CD4-positive, alpha-beta T cell treated with Interleukin-10 for 1 hour (primary cell): ENCODE measurements at regions not wholly inside any gene's neighbourhood (a gene's known extent, or its start where the extent isn't known, plus 50 kb on each side); places are given as distances from the start of the nearest gene placed in this dataset.
"Not testable (repeated sequence)": the region's sequence is repeated elsewhere in the genome, so short reads cannot be mapped to it uniquely, and the experiment has no call there.

ENCODE experiments used
- DNase-seq: peaks from one replicate; pipeline ENCODE4 v3.0.0-alpha.2; 2020

- no peak for DNase-seq
These were observed 260.8 kb upstream of the AMIGO2 start for GRCh38 chr12:47340411-47341015.

GRCh38 chr12:47337581-47337980 lies 257.8 kb upstream of the AMIGO2 start:
- no peak for DNase-seq

DNA sequence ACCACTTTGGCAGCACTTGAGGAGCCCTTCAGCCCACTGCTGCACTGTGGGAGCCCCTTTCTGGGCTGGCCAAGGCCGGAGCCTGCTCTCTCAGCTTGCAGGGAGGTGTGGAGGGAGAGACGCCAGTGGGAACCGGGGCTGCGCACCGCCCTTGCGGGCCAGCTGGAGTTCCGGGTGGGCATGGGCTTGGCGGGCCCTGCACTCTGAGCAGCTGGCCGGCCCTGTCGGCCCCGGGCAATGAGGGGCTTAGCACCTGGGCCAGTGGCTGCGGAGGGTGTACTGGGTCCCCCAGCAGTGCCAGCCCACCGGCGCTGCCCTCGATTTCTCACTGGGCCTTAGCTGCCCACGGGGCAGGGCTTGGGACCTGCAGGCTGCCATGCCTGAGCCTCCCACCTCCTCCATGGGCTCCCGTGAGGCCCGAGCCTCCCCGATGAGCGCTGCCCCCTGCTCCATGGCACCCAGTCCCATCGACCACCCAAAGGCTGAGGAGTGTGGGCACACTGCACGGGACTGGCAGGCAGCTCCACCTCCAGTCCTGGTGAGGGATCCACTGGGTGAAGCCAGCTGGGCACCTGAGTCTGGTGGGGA lies 253.6 kb upstream of the AMIGO2 start:
- DNase-seq, result not testable (repeated sequence)

DNA sequence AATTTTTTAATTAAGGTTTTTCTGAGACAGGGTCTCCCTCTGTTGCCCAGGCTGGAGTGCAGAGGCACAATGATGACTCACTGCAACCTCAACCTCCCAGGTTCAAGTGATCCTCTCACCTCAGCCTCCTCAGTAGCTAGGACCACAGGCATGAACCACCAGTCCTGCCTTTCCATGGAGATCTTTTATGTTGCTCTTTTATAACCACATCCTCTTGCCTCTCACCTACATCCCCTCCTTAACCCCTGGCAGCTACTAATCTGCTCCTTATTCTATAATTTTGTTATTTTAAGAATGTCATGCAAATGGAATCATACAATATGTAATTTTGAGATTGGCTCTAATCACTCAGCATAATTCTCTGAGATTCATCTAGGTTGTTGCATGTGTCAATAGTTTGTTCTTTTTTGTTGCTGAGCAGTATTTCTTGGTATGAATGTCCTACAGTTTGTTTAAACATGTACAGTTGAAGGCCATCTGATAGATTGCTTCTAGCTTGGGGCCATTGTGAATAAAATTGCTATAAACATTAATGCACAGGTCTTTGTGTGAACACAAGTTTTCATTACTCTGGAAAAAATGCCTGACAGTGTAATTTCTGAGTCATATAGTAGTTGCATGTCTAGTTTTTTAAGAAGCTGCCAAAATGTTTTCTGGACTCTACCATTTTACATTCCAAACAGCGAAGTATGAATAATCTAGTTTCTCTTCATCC lies 249.2 kb upstream of the AMIGO2 start:
- no peak for DNase-seq

DNA sequence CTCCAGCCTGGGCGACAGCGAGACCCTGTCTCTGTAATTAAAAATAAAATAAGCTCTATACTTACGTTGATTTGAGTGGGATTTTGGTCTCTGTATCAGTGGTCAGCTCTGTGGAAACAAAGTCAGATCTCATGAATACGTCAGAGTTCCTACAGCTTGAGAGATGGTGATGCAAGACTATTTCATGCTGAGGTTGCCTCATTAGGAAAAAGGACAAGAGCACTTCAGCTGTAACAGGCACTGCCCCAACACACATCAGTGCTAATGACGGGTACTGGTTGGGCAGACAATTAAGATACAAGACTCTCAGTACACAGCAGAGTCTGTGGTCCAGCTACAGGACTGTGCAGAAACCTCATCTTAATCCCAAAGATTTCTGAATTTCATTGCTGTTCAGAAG lies 246.4 kb upstream of the AMIGO2 start:
- no peak for DNase-seq

DNA sequence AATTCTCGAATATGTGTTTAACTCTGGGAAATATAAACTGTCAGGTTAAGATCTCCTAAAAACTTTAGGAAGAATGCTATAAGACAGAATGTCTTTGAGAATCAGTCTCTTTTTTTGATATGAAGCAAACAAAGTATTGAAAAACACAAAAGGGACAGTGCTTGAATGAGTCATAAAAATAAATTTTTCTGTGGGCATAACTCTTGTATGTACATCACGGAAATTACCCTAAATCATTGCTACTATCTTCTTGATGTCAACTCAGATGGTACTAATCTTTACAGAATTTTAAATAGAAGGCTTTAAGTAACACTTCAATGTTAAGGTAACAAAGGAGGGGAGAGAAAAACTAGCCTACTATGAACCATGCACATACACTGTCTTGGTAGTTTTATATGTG lies 244.0 kb upstream of the AMIGO2 start:
- DNase-seq, result no peak

GRCh38 chr12:47321436-47321835 lies 241.7 kb upstream of the AMIGO2 start:
- no peak for DNase-seq

DNA sequence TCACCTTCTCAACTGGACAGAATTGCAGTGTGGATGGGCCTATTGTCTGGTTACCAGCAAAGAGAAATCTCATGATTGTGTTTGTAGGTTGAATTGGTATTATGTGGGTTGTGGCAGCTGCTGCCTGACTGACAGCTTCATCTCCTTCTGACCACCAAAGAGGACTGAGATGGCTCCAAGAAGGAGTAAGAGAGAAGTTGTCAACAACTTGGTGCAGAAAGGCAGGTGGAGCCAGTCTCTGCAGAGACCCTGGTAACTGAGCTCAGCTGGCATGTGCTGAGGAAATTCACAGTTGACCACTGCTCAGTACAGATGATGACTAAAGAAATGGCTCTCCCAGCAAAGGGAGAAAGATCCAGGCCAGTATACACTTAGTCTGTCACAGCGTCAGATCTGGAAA lies 240.0 kb upstream of the AMIGO2 start:
- no peak for DNase-seq

DNA sequence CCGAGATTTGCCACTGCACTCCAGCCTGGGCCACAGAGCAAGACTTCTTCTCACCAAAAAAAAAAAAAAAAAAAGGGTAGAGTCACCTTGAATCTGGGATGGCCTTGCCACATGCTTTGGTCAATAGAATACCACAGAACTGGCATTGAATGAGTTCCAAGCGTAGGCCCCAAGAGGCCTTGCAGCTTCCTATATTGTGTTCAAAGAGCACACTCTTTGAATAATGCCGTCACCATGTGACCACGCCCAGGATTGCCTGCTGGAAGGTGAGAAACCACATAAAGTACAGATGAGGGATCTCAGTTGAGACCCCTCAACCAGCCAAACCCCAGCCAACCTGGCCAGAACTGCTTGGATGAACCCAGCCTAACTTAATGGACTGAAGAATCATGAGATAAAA lies 239.2 kb upstream of the AMIGO2 start:
- no peak for DNase-seq

- peak; percentile 48 for DNase-seq
These were observed 237.6 kb upstream of the AMIGO2 start for GRCh38 chr12:47317175-47317915.

DNA sequence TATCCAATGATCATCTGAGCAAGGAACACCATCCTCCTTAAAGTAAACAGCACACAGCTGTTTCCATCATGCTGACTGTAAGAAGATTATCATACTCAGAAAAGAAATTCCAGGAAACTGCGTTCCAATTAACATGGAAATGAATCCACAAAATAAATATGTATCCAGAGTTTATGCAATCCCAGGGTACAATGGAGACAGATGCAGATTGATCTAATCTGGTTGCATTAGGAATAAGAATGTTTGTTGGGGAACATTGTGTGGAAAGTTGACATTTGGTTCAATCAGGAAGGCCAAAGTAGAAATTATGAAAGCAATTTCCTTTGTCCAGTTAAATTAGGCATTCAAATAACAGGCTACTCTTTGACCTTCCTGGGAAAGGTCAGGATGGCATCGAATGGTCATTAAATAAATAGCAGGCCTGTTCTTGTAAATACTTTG lies 236.9 kb upstream of the AMIGO2 start:
- DNase-seq, result no peak

DNA sequence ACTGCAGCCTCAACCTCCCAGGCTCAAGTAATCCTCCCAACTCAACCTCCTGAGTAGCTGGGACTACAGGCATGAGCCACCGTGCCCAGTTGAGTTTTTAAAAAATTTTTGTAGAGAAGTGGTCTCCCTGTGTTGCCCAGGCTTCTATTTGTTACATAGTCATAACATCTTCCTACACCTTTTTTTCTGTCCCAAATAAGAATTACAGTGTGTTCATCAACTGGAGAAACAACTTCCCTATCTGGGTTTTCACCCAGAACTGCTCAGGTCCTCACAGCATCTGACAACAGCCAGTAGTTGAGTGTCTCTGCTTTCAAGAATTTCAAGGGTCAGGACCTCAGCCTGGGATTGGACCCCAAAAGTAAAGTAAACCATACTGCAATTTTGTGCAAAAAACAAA lies 235.2 kb upstream of the AMIGO2 start:
- no peak for DNase-seq

GRCh38 chr12:47312808-47313426 lies 233.2 kb upstream of the AMIGO2 start:
- DNase-seq, result no peak

DNA sequence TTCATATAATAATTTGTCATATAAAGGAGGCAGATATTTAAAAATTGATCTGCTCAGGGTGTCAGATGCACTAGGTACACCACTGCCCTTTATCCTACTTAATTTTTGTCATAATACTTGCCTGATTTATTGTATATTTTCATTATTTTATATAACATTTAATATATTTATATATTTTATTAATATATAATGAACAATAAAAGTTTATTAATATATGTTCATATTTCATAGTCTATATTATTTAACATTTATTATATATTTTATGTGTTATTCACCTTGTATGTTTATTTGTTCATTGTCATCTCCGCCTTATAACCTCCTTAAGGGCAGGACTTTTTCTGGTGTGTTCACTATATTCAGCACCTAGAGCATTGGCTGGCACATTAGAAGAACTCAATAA lies 232.4 kb upstream of the AMIGO2 start:
- no peak for DNase-seq

DNA sequence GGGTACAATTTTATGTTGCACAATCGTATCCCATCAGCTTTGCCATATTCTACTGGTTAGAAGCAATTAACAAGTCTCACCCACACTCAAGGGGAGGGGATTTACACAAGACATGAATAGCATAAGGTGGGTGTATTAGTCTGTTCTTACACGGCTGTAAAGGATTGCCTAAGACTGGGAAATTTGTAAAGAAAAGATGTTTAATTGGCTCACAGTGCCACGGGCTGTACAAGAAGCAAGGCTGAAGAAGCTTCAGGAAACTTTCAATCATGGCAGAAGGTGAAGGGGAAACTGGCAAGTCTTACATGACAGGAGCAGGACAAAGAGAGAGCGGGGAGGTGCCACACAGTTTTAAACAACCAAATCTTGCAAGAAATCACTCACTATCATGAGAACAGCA lies 231.8 kb upstream of the AMIGO2 start:
- DNase-seq, result no peak

- no peak for DNase-seq
These were observed 231.3 kb upstream of the AMIGO2 start for GRCh38 chr12:47311010-47311409.

- DNase-seq, result no peak
These were observed 228.9 kb upstream of the AMIGO2 start for GRCh38 chr12:47308672-47309071.

GRCh38 chr12:47307680-47308399 lies 228.1 kb upstream of the AMIGO2 start:
- peak; percentile 81 for DNase-seq

- peak; percentile 70 for DNase-seq
These were observed 227.3 kb upstream of the AMIGO2 start for GRCh38 chr12:47306773-47307679.

GRCh38 chr12:47306130-47306529 lies 226.4 kb upstream of the AMIGO2 start:
- DNase-seq, result no peak

- DNase-seq, result no peak
These were observed 225.7 kb upstream of the AMIGO2 start for GRCh38 chr12:47305464-47305863.
